HepG2 (cell line): ENCODE measurements at regions not wholly inside any gene's neighbourhood (a gene's known extent, or its start where the extent isn't known, plus 50 kb on each side); places are given as distances from the start of the nearest gene placed in this dataset.

Source experiments
- ATM ChIP-seq: fragments of 450-650 bp; IDR thresholded peaks from 2 replicates; pipeline ENCODE4 v1.7.1; 2017; ENCODE audit warnings: mild to moderate bottlenecking, borderline replicate concordance
- DNMT1 ChIP-seq: sonication (generic); formaldehyde crosslinking; IDR thresholded peaks from 2 replicates; pipeline ENCODE4 v1.5.1; 2020; ENCODE audit warnings: mild to moderate bottlenecking, missing genetic modification reagents
- DR1 ChIP-seq: sonication (generic); formaldehyde crosslinking; IDR thresholded peaks from 2 replicates; pipeline ENCODE4 v1.8.0; 2021; ENCODE audit warnings: mild to moderate bottlenecking, missing genetic modification reagents, inconsistent platforms
- KLF11 ChIP-seq: IDR thresholded peaks from 2 replicates; pipeline ENCODE4 v1.6.1; 2016; ENCODE audit warnings: missing compliant biosample characterization
- MNT ChIP-seq: fragments of 450-650 bp; IDR thresholded peaks from 2 replicates; pipeline ENCODE4 v1.6.1; 2016
- REXO4 ChIP-seq: sonication (generic); formaldehyde crosslinking; IDR thresholded peaks from 2 replicates; pipeline ENCODE4 v1.8.0; 2022; ENCODE audit warnings: missing genetic modification reagents, mild to moderate bottlenecking, borderline replicate concordance
- SOX5 ChIP-seq: IDR thresholded peaks from 2 replicates; pipeline ENCODE4 v1.6.1; 2016; ENCODE audit warnings: borderline replicate concordance
- ZNF180 ChIP-seq: sonication (generic); formaldehyde crosslinking; IDR thresholded peaks from 2 replicates; pipeline ENCODE4 v1.4.0; 2020; ENCODE audit warnings: low read depth, missing genetic modification reagents, borderline replicate concordance
- ZNF263 ChIP-seq: sonication (generic); formaldehyde crosslinking; IDR thresholded peaks from 2 replicates; pipeline ENCODE4 v1.4.0; 2020; ENCODE audit warnings: missing genetic modification reagents
- ZNF335 ChIP-seq: sonication (generic); formaldehyde crosslinking; IDR thresholded peaks from 2 replicates; pipeline ENCODE4 v1.4.0; 2020; ENCODE audit warnings: missing genetic modification reagents
- ZNF337 ChIP-seq: sonication (generic); formaldehyde crosslinking; IDR thresholded peaks from 2 replicates; pipeline ENCODE4 v1.5.1; 2020; ENCODE audit warnings: missing genetic modification reagents, low read depth, mild to moderate bottlenecking, borderline replicate concordance
- ZNF430 ChIP-seq: sonication (generic); formaldehyde crosslinking; IDR thresholded peaks from 2 replicates; pipeline ENCODE4 v1.9.0; 2021; ENCODE audit warnings: mild to moderate bottlenecking, missing genetic modification reagents
- TF ChIP-seq, protein P1 (sequence below): sonication (generic); formaldehyde crosslinking; IDR thresholded peaks from 2 replicates; pipeline ENCODE4 v1.4.0; 2020; ENCODE audit warnings: mild to moderate bottlenecking, missing genetic modification reagents

GRCh38 chr7:118793582-118793981 lies 569.1 kb downstream of the ANKRD7 start (continued):
- no peak for TF ChIP-seq DNMT1 (CRISPR knock-in tag)
- TF ChIP-seq SOX5, result no peak
- TF ChIP-seq ATM, result no peak
- no peak for TF ChIP-seq KLF11 (CRISPR knock-in tag)
- no peak for TF ChIP-seq ZNF263 (CRISPR knock-in tag)
- TF ChIP-seq ZNF335 (CRISPR knock-in tag), result no peak
- no peak for TF ChIP-seq ZNF430 (CRISPR knock-in tag)
- TF ChIP-seq DR1 (CRISPR knock-in tag), result no peak
- TF ChIP-seq REXO4 (CRISPR knock-in tag), result no peak
- TF ChIP-seq, protein P1, sequence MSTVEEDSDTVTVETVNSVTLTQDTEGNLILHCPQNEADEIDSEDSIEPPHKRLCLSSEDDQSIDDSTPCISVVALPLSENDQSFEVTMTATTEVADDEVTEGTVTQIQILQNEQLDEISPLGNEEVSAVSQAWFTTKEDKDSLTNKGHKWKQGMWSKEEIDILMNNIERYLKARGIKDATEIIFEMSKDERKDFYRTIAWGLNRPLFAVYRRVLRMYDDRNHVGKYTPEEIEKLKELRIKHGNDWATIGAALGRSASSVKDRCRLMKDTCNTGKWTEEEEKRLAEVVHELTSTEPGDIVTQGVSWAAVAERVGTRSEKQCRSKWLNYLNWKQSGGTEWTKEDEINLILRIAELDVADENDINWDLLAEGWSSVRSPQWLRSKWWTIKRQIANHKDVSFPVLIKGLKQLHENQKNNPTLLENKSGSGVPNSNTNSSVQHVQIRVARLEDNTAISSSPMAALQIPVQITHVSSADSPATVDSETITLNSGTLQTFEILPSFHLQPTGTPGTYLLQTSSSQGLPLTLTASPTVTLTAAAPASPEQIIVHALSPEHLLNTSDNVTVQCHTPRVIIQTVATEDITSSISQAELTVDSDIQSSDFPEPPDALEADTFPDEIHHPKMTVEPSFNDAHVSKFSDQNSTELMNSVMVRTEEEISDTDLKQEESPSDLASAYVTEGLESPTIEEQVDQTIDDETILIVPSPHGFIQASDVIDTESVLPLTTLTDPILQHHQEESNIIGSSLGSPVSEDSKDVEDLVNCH (CRISPR knock-in tag), result no peak
- no peak for TF ChIP-seq MNT
- TF ChIP-seq ZNF180, result no peak
- no peak for TF ChIP-seq ZNF337 (CRISPR knock-in tag)
